SH-SY5Y (cell line): ENCODE measurements at regions not wholly inside any gene's neighbourhood (a gene's known extent, or its start where the extent isn't known, plus 50 kb on each side); places are given as distances from the start of the nearest gene placed in this dataset.

ENCODE experiments used
- GATA2 ChIP-seq: IDR thresholded peaks from 2 replicates; pipeline ENCODE4 v1.6.1; 2011; ENCODE audit warnings: mild to moderate bottlenecking, low read depth, low read length
- GATA3 ChIP-seq: IDR thresholded peaks from 2 replicates; pipeline ENCODE4 v1.6.1; 2011; ENCODE audit warnings: low read depth, mild to moderate bottlenecking, low read length, moderate library complexity

DNA sequence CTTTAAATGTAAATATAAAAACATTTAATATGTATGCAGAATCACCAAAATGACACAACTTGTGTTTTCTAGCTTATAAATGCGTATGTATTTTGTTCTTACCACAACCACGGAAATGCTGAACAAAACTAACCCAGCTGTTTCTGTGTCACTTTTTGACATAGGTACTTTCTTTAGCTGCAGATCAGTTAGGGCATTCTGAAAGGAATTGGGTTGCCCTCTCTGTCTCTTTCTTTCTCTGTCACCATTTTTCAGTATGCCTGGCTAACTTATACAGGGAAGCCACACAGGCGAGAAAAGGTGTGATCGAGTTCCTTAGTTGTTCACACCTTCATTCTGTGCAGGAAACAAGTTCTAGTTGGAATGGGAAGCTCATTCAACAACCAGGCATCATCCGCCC, 72.6 kb upstream of the ARGLU1 start:
- TF ChIP-seq GATA2 (no peak), GATA3 (no peak)
